Activated CD4-positive, alpha-beta T cell treated with anti-CD3 and anti-CD28 coated beads, Interleukin-2, amount 10 ng/mL, durations not matched to agents 7 days and 5 days (primary cell): ENCODE measurements at regions not wholly inside any gene's neighbourhood (a gene's known extent, or its start where the extent isn't known, plus 50 kb on each side); places are given as distances from the start of the nearest gene placed in this dataset.
"Not testable (repeated sequence)": the region's sequence is repeated elsewhere in the genome, so short reads cannot be mapped to it uniquely, and the experiment has no call there.

Source experiments
- CTCF ChIA-PET: fragments of 350-600 bp; sonication (Branson Sonifier 250); formaldehyde crosslinking; loops from one replicate; lab custom pipeline; 2021; ENCODE audit warnings: antibody characterized with exemption; lab: Charles Lee
- POLR2A ChIA-PET: fragments of 350-600 bp; sonication (Branson Sonifier 250); formaldehyde crosslinking; loops from one replicate; lab custom pipeline; 2021; ENCODE audit warnings: antibody characterized with exemption; lab: Charles Lee
- DNase-seq: peaks from one replicate; pipeline ENCODE4 v3.0.0-alpha.2; 2020
- H3K27ac Mint-ChIP-seq: one replicate; pipeline ENCODE4 v1.8.0; 2021; ENCODE audit warnings: mild to moderate bottlenecking, moderate library complexity, mixed read lengths
- H3K27me3 Mint-ChIP-seq: one replicate; pipeline ENCODE4 v1.8.0; 2021; ENCODE audit warnings: mixed read lengths
- H3K36me3 Mint-ChIP-seq: one replicate; pipeline ENCODE4 v1.8.0; 2021; ENCODE audit warnings: low read depth, mixed read lengths
- H3K4me1 Mint-ChIP-seq: one replicate; pipeline ENCODE4 v1.8.0; 2021; ENCODE audit warnings: mixed read lengths
- H3K4me3 Mint-ChIP-seq: one replicate; pipeline ENCODE4 v1.8.0; 2021; ENCODE audit warnings: mild to moderate bottlenecking, moderate library complexity, mixed read lengths
- H3K9me3 Mint-ChIP-seq: one replicate; pipeline ENCODE4 v1.8.0; 2021; ENCODE audit warnings: mixed read lengths

DNA sequence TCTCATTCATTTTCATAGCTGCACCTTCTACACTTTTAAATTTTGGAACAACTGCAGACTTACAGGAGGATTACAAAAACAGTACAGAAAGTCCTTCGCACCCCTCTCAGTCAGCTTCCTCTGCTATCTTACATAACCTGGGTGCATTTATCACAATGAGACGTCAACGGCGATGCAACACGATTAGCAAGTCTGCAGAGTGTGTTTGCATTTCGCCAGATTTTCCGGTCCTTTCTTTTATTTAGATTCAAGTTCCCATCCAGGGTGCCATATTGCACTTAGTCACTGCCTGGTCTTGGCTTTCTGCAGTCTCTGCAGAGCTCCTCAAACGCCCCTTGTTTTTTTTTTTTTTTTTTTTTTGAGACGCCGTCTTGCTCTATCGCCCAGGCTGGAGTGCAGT lies 85.9 kb downstream of the ASMT start:
- POLR2A ChIA-PET, result no interaction called here
- H3K36me3 Mint-ChIP-seq, result peaks cover 14% of the 10 kb centered on the region
- DNase-seq, result no peak
- no peaks in the 10 kb centered on the region for H3K4me1 Mint-ChIP-seq
- H3K27me3 Mint-ChIP-seq, result no peaks in the 10 kb centered on the region
- CTCF ChIA-PET, result no interaction called here
- no peak overlapping the region for H3K27ac Mint-ChIP-seq
- peaks cover 15% of the 10 kb centered on the region for H3K9me3 Mint-ChIP-seq
- H3K4me3 Mint-ChIP-seq, result no peak overlapping the region

GRCh38 chrX:1701396-1701901 lies 86.6 kb downstream of the ASMT start:
- CTCF ChIA-PET, POLR2A ChIA-PET, DNase-seq, H3K4me3 Mint-ChIP-seq, H3K36me3 Mint-ChIP-seq, H3K27me3 Mint-ChIP-seq, H3K27ac Mint-ChIP-seq, H3K4me1 Mint-ChIP-seq: not testable (repeated sequence)
- H3K9me3 Mint-ChIP-seq, result peaks cover 11% of the 10 kb centered on the region

- H3K27me3 Mint-ChIP-seq, H3K36me3 Mint-ChIP-seq, H3K4me3 Mint-ChIP-seq, H3K9me3 Mint-ChIP-seq, H3K27ac Mint-ChIP-seq, H3K4me1 Mint-ChIP-seq, POLR2A ChIA-PET, CTCF ChIA-PET, DNase-seq: not testable (repeated sequence)
Measured at GRCh38 chrX:1702142-1702541, 87.3 kb downstream of the ASMT start.

DNA sequence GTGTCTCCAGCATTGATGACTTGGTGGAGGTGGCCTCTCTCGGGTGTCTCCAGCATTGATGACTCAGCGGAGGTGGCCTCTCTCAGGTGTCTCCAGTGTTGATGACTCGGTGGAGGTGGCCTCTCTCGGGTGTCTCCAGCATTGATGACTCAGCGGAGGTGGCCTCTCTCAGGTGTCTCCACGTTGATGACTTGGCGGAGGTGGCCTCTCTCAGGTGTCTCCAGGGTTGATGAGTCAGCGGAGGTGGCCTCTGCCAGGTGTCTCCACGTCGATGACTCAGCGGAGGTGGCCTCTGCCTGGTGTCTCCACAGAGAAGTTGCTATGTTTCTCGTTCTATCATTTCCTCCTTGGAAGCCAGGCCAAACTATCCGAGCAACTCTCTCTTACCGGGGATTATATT lies 87.7 kb downstream of the ASMT start:
- CTCF ChIA-PET, H3K27ac Mint-ChIP-seq, H3K4me1 Mint-ChIP-seq, H3K4me3 Mint-ChIP-seq, POLR2A ChIA-PET, H3K27me3 Mint-ChIP-seq, DNase-seq, H3K9me3 Mint-ChIP-seq, H3K36me3 Mint-ChIP-seq: not testable (repeated sequence)

DNA sequence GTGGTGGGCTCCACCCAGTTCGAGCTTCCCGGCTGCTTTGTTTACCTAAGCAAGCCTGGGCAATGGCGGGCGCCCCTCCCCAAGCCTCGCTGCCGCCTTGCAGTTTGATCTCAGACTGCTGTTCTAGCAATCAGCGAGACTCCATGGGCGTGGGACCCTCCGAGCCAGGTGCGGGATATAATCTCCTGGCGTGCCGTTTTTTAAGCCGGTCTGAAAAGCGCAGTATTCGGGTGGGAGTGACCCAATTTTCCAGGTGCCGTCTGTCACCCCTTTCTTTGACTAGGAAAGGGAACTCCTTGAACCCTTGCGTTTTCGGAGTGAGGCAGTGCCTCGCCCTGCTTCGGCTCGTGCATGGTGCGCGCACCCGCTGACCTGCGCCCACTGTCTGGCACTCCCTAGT lies 94.4 kb downstream of the ASMT start:
- H3K4me3 Mint-ChIP-seq, CTCF ChIA-PET, H3K27ac Mint-ChIP-seq, H3K27me3 Mint-ChIP-seq, H3K36me3 Mint-ChIP-seq, DNase-seq, POLR2A ChIA-PET, H3K4me1 Mint-ChIP-seq, H3K9me3 Mint-ChIP-seq: not testable (repeated sequence)

DNA sequence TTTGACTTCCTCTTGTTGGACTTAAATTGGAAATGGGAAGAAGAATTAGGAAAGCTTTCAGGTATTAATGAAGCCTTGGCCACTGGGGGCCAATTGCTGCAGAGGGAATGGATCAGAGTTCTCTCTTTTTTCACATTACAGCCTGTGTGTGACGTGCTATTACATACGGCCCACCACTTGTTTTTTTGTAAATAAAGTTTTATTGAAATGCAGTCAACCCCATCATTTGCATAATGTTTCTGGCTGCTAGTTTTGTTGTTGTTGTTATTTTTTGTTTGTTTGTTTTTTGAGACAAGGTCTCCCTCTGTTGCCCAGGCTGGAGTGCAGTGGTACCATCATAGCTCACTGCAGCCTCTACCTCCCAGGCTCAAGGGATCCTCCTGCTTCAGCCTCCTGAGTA lies 98.4 kb downstream of the ASMT start:
- ChIA-PET CTCF (no interaction called here), POLR2A (no interaction called here)
- H3K9me3 Mint-ChIP-seq, result peaks cover 2% of the 10 kb centered on the region
- H3K4me3 Mint-ChIP-seq, result no peak overlapping the region
- H3K27me3 Mint-ChIP-seq, result no peaks in the 10 kb centered on the region
- peaks cover 2% of the 10 kb centered on the region for H3K4me1 Mint-ChIP-seq
- H3K36me3 Mint-ChIP-seq, result peaks cover 6% of the 10 kb centered on the region
- H3K27ac Mint-ChIP-seq, result no peak overlapping the region
- no peak for DNase-seq

DNA sequence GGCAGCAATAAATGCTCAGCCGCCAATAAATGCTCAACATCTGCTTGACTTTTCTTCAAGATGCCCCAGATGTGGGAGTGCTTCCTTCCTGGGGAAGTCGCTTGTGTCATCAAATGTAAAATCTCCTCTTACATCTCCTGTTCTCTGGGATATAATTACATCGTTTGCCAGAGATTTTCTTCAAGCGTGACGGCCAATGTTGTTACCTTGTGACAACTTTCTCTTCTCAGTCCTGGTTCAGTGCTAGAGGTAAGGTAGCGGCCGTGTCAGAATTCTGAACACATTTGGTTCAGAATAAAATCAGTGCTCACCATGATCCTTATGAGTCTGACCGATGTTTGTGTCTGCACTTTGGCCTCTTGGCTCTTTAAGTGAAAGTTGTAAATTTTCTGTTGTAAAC lies 102.5 kb downstream of the ASMT start:
- DNase-seq, result no peak
- Mint-ChIP-seq H3K9me3 (peaks cover 7% of the 10 kb centered on the region), H3K27ac (no peak overlapping the region), H3K4me3 (no peak overlapping the region), H3K36me3 (peaks cover 8% of the 10 kb centered on the region), H3K27me3 (no peaks in the 10 kb centered on the region), H3K4me1 (peaks cover 2% of the 10 kb centered on the region)
- ChIA-PET POLR2A (no interaction called here), CTCF (no interaction called here)

DNA sequence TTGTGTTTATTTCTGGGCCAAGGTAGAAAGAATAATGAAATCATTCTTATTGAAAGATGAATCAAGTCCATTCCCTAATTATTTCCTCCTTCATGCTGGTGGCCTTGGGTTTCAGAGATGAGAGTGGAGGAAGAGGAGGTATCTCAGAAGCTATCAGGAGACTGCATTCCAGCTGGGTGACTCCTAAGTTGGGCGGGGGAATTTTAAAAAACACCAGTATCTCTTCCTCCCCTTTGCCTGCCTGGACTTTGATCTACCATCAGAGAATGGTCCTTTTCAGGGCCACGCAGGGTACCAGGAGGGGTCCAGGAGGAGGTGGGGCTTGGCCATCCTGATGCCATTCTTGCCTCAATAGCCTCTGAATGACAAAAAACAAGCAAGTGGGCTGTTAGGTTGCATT lies 104.4 kb downstream of the ASMT start:
- Mint-ChIP-seq H3K4me1 (no peaks in the 10 kb centered on the region), H3K9me3 (peaks cover 7% of the 10 kb centered on the region), H3K36me3 (peaks cover 4% of the 10 kb centered on the region), H3K27ac (no peak overlapping the region), H3K27me3 (no peaks in the 10 kb centered on the region), H3K4me3 (no peak overlapping the region)
- CTCF ChIA-PET, result no interaction called here
- no peak for DNase-seq
- POLR2A ChIA-PET, result no interaction called here

GRCh38 chrX:1720836-1721235 lies 106.0 kb downstream of the ASMT start:
- ChIA-PET CTCF (no interaction called here), POLR2A (no interaction called here)
- Mint-ChIP-seq H3K27me3 (no peaks in the 10 kb centered on the region), H3K9me3 (peaks cover 7% of the 10 kb centered on the region), H3K36me3 (peaks cover 4% of the 10 kb centered on the region), H3K4me1 (no peaks in the 10 kb centered on the region), H3K4me3 (no peak overlapping the region), H3K27ac (no peak overlapping the region)
- no peak for DNase-seq

DNA sequence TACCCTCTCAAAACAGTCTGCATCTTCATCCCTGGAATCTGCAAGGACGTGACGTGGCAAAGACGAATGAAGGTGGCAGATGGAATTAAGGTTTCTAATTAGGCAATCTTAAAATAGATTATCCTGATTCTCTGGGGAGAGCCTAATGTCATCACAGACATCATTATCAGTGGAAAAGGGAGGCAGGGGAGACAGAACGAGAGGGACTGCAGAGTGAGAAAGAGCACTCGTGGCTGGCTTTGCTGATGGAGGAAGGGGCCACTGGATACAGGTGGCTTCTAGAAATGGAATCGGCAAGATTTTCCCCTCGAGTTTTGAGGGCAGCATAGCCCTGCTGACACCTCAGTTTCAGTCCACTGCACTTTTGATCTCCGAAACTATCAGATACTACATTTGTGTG lies 110.6 kb downstream of the ASMT start:
- H3K27me3 Mint-ChIP-seq, result no peaks in the 10 kb centered on the region
- peaks cover 7% of the 10 kb centered on the region for H3K9me3 Mint-ChIP-seq
- no peak for DNase-seq
- H3K4me3 Mint-ChIP-seq, result no peak overlapping the region
- ChIA-PET CTCF (no interaction called here), POLR2A (no interaction called here)
- peaks cover 18% of the 10 kb centered on the region for H3K36me3 Mint-ChIP-seq
- no peak overlapping the region for H3K27ac Mint-ChIP-seq
- no peaks in the 10 kb centered on the region for H3K4me1 Mint-ChIP-seq

- Mint-ChIP-seq H3K4me1 (no peaks in the 10 kb centered on the region), H3K4me3 (no peak overlapping the region), H3K27ac (no peak overlapping the region), H3K36me3 (peaks cover 17% of the 10 kb centered on the region), H3K27me3 (no peaks in the 10 kb centered on the region), H3K9me3 (peaks cover 2% of the 10 kb centered on the region)
- POLR2A ChIA-PET, result no interaction called here
- CTCF ChIA-PET, result no interaction called here
- no peak for DNase-seq
Measured at GRCh38 chrX:1727531-1728027, 112.7 kb downstream of the ASMT start.

DNA sequence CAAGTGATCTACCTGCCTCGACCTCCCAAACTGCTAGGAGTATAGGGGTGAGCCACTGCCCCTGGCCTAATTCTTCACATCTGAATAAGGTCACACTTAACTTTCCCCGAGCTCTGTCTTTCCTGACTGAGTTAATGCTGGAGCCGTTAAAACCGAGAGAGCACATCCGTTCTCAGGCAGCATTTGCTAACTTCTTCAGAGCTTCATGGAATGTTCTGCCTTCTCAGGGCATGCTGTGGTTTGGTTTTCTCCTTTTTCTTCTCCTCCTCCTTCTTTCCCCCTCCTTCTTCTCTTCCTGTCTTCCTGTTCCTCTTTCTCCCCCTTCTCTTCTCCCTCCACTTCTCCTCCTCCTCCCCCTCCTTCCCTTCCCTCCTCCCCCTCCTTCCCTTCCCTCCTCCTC lies 119.9 kb downstream of the ASMT start:
- Mint-ChIP-seq H3K27me3 (no peaks in the 10 kb centered on the region), H3K9me3 (peaks cover 5% of the 10 kb centered on the region), H3K36me3 (peaks cover 14% of the 10 kb centered on the region), H3K4me3 (no peak overlapping the region), H3K4me1 (no peaks in the 10 kb centered on the region), H3K27ac (no peak overlapping the region)
- no peak for DNase-seq
- ChIA-PET POLR2A (no interaction called here), CTCF (no interaction called here)

DNA sequence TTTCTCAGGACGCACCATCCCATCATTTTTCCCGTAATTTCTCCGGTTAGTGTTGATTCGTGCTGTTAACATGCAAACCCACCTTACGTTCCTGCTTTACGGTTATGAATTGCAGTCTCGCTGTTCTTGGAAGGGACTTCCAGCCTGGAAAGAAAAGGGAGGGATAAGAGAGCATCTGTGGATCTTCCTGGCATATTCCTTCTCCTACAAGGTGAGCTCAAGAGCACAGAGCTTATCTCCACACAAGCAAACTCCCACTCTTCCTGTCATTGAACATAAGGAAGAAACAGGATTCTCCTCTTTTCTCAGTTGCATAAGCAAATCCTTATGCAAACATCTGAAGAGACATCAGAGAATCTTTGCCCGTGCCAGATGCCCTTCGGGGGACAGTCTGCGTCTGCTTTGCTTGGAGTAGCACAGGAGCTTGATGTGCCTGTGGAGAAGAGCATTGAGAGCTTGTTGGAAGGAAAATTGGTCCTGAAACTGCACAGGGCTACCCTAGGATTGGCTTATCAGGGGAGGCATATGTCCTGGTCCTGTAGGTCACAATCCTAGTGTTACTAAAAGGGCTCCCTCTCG lies 127.0 kb downstream of the ASMT start:
- no peak overlapping the region for H3K27ac Mint-ChIP-seq
- peaks cover 46% of the 10 kb centered on the region for H3K36me3 Mint-ChIP-seq

DNA sequence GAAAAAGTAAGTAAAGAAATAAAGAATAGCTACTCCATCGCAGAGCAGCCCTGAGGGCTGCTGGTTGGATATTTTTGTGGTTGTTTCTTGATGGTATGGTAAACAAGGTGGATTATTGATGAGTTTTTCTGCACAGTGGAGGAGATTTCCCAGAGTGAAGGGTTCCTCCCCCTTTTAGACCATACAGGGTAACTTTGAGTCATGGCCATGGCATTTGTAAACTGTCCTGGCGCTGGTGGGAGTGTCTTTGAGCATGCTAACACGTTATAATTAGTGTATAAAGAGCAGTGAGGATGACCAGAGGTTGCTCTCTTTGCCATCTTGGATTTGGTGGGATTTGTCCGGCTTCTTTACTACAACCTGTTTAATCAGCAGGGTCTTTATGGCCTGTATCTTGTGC lies 128.2 kb downstream of the ASMT start:
- no peak for DNase-seq
- Mint-ChIP-seq H3K4me1 (no peaks in the 10 kb centered on the region), H3K4me3 (no peak overlapping the region), H3K27me3 (no peaks in the 10 kb centered on the region), H3K36me3 (peaks cover 46% of the 10 kb centered on the region), H3K9me3 (peaks cover 24% of the 10 kb centered on the region), H3K27ac (no peak overlapping the region)
- POLR2A ChIA-PET, result no interaction called here
- CTCF ChIA-PET, result no interaction called here

More for the DNA sequence above, 127.0 kb downstream of the ASMT start:
- no peaks in the 10 kb centered on the region for H3K4me1 Mint-ChIP-seq
- no peak overlapping the region for H3K4me3 Mint-ChIP-seq
- no peak for DNase-seq
- POLR2A ChIA-PET, result no interaction called here
- H3K27me3 Mint-ChIP-seq, result no peaks in the 10 kb centered on the region
- H3K9me3 Mint-ChIP-seq, result peaks cover 23% of the 10 kb centered on the region
- CTCF ChIA-PET, result no interaction called here
